Left lung (tissue), 4 donors: ENCODE measurements at regions not wholly inside any gene's neighbourhood (a gene's known extent, or its start where the extent isn't known, plus 50 kb on each side); places are given as distances from the start of the nearest gene placed in this dataset.
A peak's percentile ranks its signal among the peaks of the same experiment; 100 is the strongest.

Source experiments
- ATAC-seq: fragments of 200-7000 bp; cut with Tn5 transposase; one replicate; pipeline ENCODE4 v1.9.1; 2020; ENCODE audit warnings: moderate library complexity
- DNase-seq, 4 donors: peaks; one replicate each; pipeline ENCODE4 v3.0.0-alpha.2; 2013 to 2020
- H3K27ac ChIP-seq, 2 donors: fragments of 200-600 bp; sonication (generic) in 1 of 2; one replicate each; pipeline versions ENCODE4 v1.5.0 to v1.8.0; 2020 to 2021
- H3K27me3 ChIP-seq, 2 donors: fragments of 200-600 bp; sonication (generic) in 1 of 2; one replicate each; pipeline versions ENCODE4 v1.5.0 to v1.8.0; 2020 to 2021
- H3K36me3 ChIP-seq, 2 donors: fragments of 200-600 bp; sonication (generic) in 1 of 2; one replicate each; pipeline versions ENCODE4 v1.5.0 to v1.8.0; 2020 to 2021
- H3K4me1 ChIP-seq, 2 donors: fragments of 200-600 bp; one replicate each; pipeline ENCODE4 v1.8.0; 2021
- H3K4me3 ChIP-seq, 2 donors: fragments of 200-600 bp; sonication (generic) in 1 of 2; one replicate each; pipeline versions ENCODE4 v1.5.0 to v1.8.0; 2020 to 2021; ENCODE audit warnings: mild to moderate bottlenecking in 1 of 2
- H3K9me3 ChIP-seq, 2 donors: fragments of 200-600 bp; sonication (generic) in 1 of 2; one replicate each; pipeline versions ENCODE4 v1.5.0 to v1.8.0; 2020 to 2021
- intact Hi-C, 2 donors: fragments of 100-400 bp; cut with DNase I; formaldehyde crosslinking; loops; one replicate each; pipeline versions ENCODE4 v1.11.2 to v1.14.2; 2022
- TF ChIP-seq, protein P1 (sequence below), 2 donors: fragments of 200-600 bp; sonication (generic) in 1 of 2; IDR thresholded peaks; one replicate each; pipeline versions ENCODE4 v1.5.0 to v1.8.0; 2021; ENCODE audit warnings: antibody characterized with exemption in 2 of 2
- donor health status: DM: no; HTN: yes; CAD: no.
- donor health status: DM: no; HTN: no; CAD: no.

DNA sequence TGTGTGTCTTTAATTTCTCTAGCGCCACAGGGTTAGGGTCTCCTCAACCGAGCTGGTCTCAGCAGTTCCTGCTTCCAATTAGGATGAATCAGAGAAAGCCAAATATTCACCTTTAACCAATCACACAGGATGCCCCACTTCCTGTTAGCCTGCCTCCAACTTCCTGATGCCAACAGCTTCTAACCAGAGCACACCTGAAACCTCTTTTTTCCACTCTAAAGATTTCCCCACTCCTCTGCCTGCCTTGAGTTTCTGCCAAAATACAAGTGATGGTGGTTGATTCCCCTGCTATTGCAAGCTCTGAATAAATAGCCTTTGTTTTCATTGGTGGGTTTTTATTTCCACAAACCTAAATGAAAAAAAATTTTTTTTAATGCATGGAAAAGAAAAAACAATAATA is 144.7 kb upstream of the UST start:
- H3K4me3 ChIP-seq, result no peak overlapping the region
- H3K9me3 ChIP-seq, result no peaks in the 10 kb centered on the region
- no peaks in the 10 kb centered on the region for H3K36me3 ChIP-seq
- DNase-seq (no peak), ATAC-seq (no peak)
- no peak overlapping the region for H3K27ac ChIP-seq
- TF ChIP-seq, protein P1, sequence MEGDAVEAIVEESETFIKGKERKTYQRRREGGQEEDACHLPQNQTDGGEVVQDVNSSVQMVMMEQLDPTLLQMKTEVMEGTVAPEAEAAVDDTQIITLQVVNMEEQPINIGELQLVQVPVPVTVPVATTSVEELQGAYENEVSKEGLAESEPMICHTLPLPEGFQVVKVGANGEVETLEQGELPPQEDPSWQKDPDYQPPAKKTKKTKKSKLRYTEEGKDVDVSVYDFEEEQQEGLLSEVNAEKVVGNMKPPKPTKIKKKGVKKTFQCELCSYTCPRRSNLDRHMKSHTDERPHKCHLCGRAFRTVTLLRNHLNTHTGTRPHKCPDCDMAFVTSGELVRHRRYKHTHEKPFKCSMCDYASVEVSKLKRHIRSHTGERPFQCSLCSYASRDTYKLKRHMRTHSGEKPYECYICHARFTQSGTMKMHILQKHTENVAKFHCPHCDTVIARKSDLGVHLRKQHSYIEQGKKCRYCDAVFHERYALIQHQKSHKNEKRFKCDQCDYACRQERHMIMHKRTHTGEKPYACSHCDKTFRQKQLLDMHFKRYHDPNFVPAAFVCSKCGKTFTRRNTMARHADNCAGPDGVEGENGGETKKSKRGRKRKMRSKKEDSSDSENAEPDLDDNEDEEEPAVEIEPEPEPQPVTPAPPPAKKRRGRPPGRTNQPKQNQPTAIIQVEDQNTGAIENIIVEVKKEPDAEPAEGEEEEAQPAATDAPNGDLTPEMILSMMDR (IDR thresholded peaks at IDR 0.05), result no peak
- intact Hi-C loops, result no loop called here
- H3K27me3 ChIP-seq, result no peaks in the 10 kb centered on the region
- H3K4me1 ChIP-seq, result no peaks in the 10 kb centered on the region

DNA sequence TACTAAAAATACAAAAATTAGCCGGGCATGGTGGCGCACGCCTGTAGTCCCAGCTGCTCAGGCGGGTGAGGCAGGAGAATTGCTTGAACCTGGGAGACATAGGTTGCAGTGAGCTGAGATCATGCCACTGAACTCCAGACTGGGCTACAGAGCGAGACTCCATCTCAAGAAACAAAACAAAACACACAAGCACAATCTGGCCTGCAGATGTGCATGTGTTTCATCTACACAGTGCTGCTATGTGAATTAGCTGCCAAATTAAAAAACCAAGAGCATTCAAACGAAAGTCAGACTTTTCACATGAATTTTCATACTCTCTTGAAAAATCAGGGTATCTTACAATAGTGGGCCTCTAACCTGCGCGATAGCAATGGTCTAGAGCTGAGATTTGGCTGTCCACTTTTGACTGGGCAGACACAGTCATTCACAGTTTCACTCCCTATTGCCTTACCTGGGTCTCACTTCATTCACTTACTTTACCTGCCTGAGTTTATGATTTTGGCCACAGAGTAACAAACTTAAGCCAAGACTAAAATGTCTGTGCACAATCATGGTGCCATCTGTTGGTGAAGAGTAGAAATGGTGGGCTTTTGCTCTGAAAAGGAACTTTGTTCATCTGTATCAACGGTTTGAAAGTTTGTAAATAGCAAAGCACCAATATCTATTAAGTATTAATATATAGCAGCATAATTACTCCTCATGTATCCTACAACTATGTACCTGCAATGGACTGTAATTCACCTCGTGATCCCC is 138.5 kb upstream of the UST start:
- Histone ChIP-seq H3K27ac (no peak overlapping the region), H3K4me3 (no peak overlapping the region), H3K36me3 (no peaks in the 10 kb centered on the region), H3K4me1 (peaks cover 0 to 7% of the 10 kb centered on the region in 2 donors), H3K27me3 (no peaks in the 10 kb centered on the region), H3K9me3 (no peaks in the 10 kb centered on the region)
- no peak for ATAC-seq
- no peak for DNase-seq
- intact Hi-C loops, result no loop called here
- TF ChIP-seq, protein P1 (IDR thresholded peaks at IDR 0.05), result peak; percentile 7 to 25

DNA sequence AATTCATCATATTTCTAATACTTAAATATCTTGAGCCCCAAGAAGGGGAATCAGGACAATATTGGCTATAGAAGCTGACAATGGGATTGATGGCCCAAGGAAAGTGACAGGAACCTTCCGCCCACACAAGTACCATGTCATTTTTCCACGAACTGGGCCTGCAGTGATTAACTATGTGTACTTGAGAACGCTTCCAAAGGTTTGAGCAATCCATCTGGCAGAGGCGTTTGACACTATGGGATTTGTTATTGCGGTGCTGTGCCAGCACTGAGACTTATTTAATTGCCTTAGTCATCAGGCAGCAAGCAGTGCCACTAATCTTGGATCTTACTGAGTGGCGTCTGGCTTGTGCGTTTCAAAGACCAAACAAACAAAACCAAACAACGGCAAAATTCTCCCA is 135.6 kb upstream of the UST start:
- H3K27ac ChIP-seq, result no peak overlapping the region
- H3K9me3 ChIP-seq, result no peaks in the 10 kb centered on the region
- H3K4me1 ChIP-seq, result peaks cover 0 to 7% of the 10 kb centered on the region in 2 donors
- TF ChIP-seq, protein P1 (IDR thresholded peaks at IDR 0.05), result no peak
- ATAC-seq, result peak; percentile 56
- H3K36me3 ChIP-seq, result no peaks in the 10 kb centered on the region
- intact Hi-C loops, result no loop called here
- DNase-seq, result peak in 1 of 4 donors; percentile 38
- H3K4me3 ChIP-seq, result no peak overlapping the region
- no peaks in the 10 kb centered on the region for H3K27me3 ChIP-seq

DNA sequence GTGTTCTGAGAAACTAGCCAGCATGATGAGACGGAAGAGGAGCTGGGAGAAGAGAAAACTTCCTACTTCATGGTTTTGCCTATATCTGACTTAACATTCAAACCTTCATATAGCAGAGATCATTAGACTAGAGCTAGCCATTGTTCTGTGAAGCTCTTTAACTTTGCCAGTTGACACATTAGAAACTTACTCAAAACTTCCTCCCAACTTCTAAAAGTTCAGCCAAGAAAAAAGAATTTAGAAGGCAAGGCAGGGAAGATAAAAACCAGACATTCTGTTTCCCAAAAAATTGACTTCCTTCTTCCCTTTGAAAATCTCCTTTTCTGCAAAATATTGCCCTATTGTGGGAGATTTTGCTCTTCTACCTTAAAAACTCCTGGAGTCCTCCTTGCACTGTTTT is 134.8 kb upstream of the UST start:
- no peak overlapping the region for H3K27ac ChIP-seq
- TF ChIP-seq, protein P1 (IDR thresholded peaks at IDR 0.05), result no peak
- intact Hi-C loops, result no loop called here
- H3K27me3 ChIP-seq, result no peaks in the 10 kb centered on the region
- H3K4me3 ChIP-seq, result no peak overlapping the region
- no peaks in the 10 kb centered on the region for H3K36me3 ChIP-seq
- no peaks in the 10 kb centered on the region for H3K9me3 ChIP-seq
- ATAC-seq (no peak), DNase-seq (no peak)
- H3K4me1 ChIP-seq, result peaks cover 0 to 7% of the 10 kb centered on the region in 2 donors

DNA sequence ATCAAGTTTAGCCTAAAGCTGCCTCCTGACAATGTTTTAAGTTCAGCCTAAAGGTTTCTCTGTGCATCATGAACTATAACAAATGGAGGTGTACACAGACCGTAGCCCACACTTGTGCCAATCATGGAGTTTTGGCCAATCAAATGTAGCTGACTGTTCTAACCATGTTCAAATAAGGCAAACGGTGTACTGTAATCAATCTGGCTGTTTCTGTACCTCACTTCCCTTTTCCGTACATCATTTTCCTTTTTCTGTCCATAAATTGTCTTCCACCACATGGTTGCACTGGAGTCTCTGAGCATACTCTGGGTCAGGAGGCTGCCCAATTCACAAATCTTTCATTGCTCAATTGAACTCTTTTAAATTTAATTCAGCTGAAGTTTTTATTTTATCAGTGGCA is 132.2 kb upstream of the UST start:
- no peaks in the 10 kb centered on the region for H3K9me3 ChIP-seq
- H3K27me3 ChIP-seq, result no peaks in the 10 kb centered on the region
- H3K36me3 ChIP-seq, result no peaks in the 10 kb centered on the region
- ATAC-seq (no peak), DNase-seq (no peak)
- TF ChIP-seq, protein P1 (IDR thresholded peaks at IDR 0.05), result no peak
- H3K4me3 ChIP-seq, result no peak overlapping the region
- no peak overlapping the region for H3K27ac ChIP-seq
- H3K4me1 ChIP-seq, result peaks cover 0 to 7% of the 10 kb centered on the region in 2 donors
- intact Hi-C loops, result no loop called here
